ENCODE measurements at regions not wholly inside any gene's neighbourhood (a gene's known extent, or its start where the extent isn't known, plus 50 kb on each side); places are given as distances from the start of the nearest gene placed in this dataset.

GRCh38 chr2:133839677-133840076, 271.4 kb upstream of the NCKAP5 start:
- TF ChIP-seq THAP7 (CRISPR knock-in tag; IDR thresholded peaks at IDR 0.05) = no peak
- TF ChIP-seq NONO (IDR thresholded peaks at IDR 0.05; ENCODE audit: low read depth in 2 of 2, low read length in 1 of 2) = no peak
- no peak for TF ChIP-seq SMAD4 (CRISPR knock-in tag; conservative IDR thresholded peaks at IDR 0.05)
